K562 (cell line): ENCODE measurements at regions not wholly inside any gene's neighbourhood (a gene's known extent, or its start where the extent isn't known, plus 50 kb on each side); places are given as distances from the start of the nearest gene placed in this dataset.

Source experiments
- ATAC-seq: fragments of 200-7000 bp; cut with Tn5 transposase; 3 replicates; pipeline ENCODE4 v1.9.1; 2020; ENCODE audit warnings: moderate library complexity
- BruUV-seq: library from RNA; stranded (reverse); fragments of 400-500 nt; replicated peaks from 2 replicates; lab custom pipeline; 2021; lab: Mats Ljungman, UMichigan
- CTCF ChIA-PET: fragments of 300-600 bp; formaldehyde crosslinking; extraction: SDS; loops from one replicate; lab custom pipeline; 2021; ENCODE audit warnings: low intra/inter-chr PET ratio; lab: Yijun Ruan, JAX
- POLR2A ChIA-PET: fragments of 300-600, 350-650 bp; sonication (Branson Sonifier 250); formaldehyde crosslinking; extraction: SDS; loops from one replicate; lab custom pipeline; 2021; ENCODE audit warnings: antibody characterized with exemption, inconsistent platforms; lab: Yijun Ruan, JAX
- DNase-seq, 4 experiments: peaks; one replicate each; pipeline versions ENCODE4 v3.0.0 to v3.0.0-alpha.2; 2011 to 2018; ENCODE audit warnings: low spot score in 3 of 4, mixed read lengths in 3 of 4; ENCODE audit errors: extremely low read depth in 1 of 4
- FAIRE-seq: peaks from 2 replicates; lab custom pipeline; 2011; peaks lifted over from hg19 to GRCh38; lab: Jason Lieb, UNC
- H2AFZ ChIP-seq: 2 replicates; pipeline ENCODE4 v1.6.0; 2011; ENCODE audit warnings: low read depth, low read length, control low read depth, inconsistent platforms
- H3K27ac ChIP-seq: fragments of 200-600 bp; 3 replicates; pipeline ENCODE4 v1.8.0; 2011; ENCODE audit warnings: low read depth, mild to moderate bottlenecking, control low read depth, inconsistent platforms, low read length, moderate library complexity, mixed read lengths; ENCODE audit errors: extremely low read depth
- H3K27me3 ChIP-seq, 2 experiments: fragments of 300-600 bp in 1 of 2; 2 replicates in 1 of 2; 3 replicates in 1 of 2; pipeline versions ENCODE4 v1.6.0 to v1.8.0; 2011; ENCODE audit warnings: inconsistent platforms in 2 of 2, low read length in 2 of 2, mild to moderate bottlenecking in 1 of 2, mixed read lengths in 1 of 2, moderate library complexity in 1 of 2; ENCODE audit not compliant: control insufficient read depth in 2 of 2, insufficient read depth in 2 of 2
- H3K36me3 ChIP-seq: fragments of 300-600 bp; 3 replicates; pipeline ENCODE4 v1.8.0; 2011; ENCODE audit warnings: mild to moderate bottlenecking, low read length, inconsistent platforms; ENCODE audit not compliant: control insufficient read depth, insufficient read depth
- H3K4me1 ChIP-seq, 2 experiments: fragments of 200-600 bp in 1 of 2; replicated peaks in 1 of 2; 2 replicates in 1 of 2; 3 replicates in 1 of 2; pipeline versions ENCODE4 v1.5.1 to v1.8.0; 2011; ENCODE audit warnings: inconsistent platforms in 2 of 2, low read length in 2 of 2, mild to moderate bottlenecking in 1 of 2, mixed read lengths in 1 of 2, moderate library complexity in 1 of 2; ENCODE audit not compliant: control insufficient read depth in 2 of 2, insufficient read depth in 2 of 2
- H3K4me2 ChIP-seq: 2 replicates; pipeline ENCODE4 v1.6.1; 2011; ENCODE audit warnings: low read length, control low read depth, inconsistent platforms, mixed read lengths; ENCODE audit not compliant: insufficient read depth
- H3K4me3 ChIP-seq: fragments of 200-600 bp; sonication (generic), shearing (Covaris generic); 2 replicates; pipeline ENCODE4 v1.5.1; 2016; ENCODE audit warnings: control low read depth, inconsistent platforms
- H3K79me2 ChIP-seq: fragments of 200-600 bp; 3 replicates; pipeline ENCODE4 v1.8.0; 2011; ENCODE audit warnings: low read length, inconsistent platforms; ENCODE audit not compliant: control insufficient read depth, insufficient read depth
- H3K9ac ChIP-seq, 2 experiments: 2 replicates each; pipeline versions ENCODE4 v1.6.0 to v1.6.1; 2011; ENCODE audit warnings: low read depth in 2 of 2, low read length in 2 of 2, control low read depth in 1 of 2, inconsistent platforms in 1 of 2, mild to moderate bottlenecking in 1 of 2, mixed read lengths in 1 of 2; ENCODE audit not compliant: insufficient read depth in 1 of 2
- H3K9me1 ChIP-seq: one replicate; pipeline ENCODE4 v1.6.0; 2011; ENCODE audit warnings: inconsistent platforms, mild to moderate bottlenecking, low read length, moderate library complexity; ENCODE audit not compliant: control insufficient read depth, insufficient read depth
- H3K9me3 ChIP-seq: replicated peaks from 2 replicates; pipeline ENCODE4 v1.5.1; 2011; ENCODE audit warnings: low read depth, low read length, inconsistent platforms; ENCODE audit not compliant: control insufficient read depth, insufficient read depth
- H4K20me1 ChIP-seq: replicated peaks from 2 replicates; pipeline ENCODE4 v1.6.1; 2011; ENCODE audit warnings: low read length, inconsistent platforms, mixed read lengths; ENCODE audit not compliant: control insufficient read depth, insufficient read depth
- CBFB ChIP-seq: sonication (generic); formaldehyde crosslinking; IDR thresholded peaks from 2 replicates; pipeline ENCODE4 v1.4.0; 2020; ENCODE audit warnings: mild to moderate bottlenecking, missing genetic modification reagents
- CHD1 ChIP-seq: fragments of 200-600 bp; sonication (generic); IDR thresholded peaks from one replicate; pipeline ENCODE4 v1.6.1; 2012; ENCODE audit warnings: mild to moderate bottlenecking, moderate library complexity, low read length, inconsistent platforms
- ELF2 ChIP-seq: fragments of 250-450 bp; sonication (Bioruptor Pico); IDR thresholded peaks from 2 replicates; pipeline ENCODE4 v1.5.0; 2021; ENCODE audit warnings: mild to moderate bottlenecking
- MAZ ChIP-seq, 2 experiments: fragments of 450-650 bp in 1 of 2; sonication (generic) in 1 of 2; formaldehyde crosslinking; IDR thresholded peaks in 1 of 2; conservative IDR thresholded peaks in 1 of 2; 2 replicates each; pipeline versions ENCODE4 v1.4.0 to v1.5.0; 2020; ENCODE audit warnings: mild to moderate bottlenecking in 1 of 2, missing genetic modification reagents in 1 of 2
- MCM2 ChIP-seq: fragments of 450-650 bp; IDR thresholded peaks from 2 replicates; pipeline ENCODE4 v1.6.1; 2017; ENCODE audit warnings: low read depth, mild to moderate bottlenecking
- MIER1 ChIP-seq: fragments of 450-650 bp; IDR thresholded peaks from 2 replicates; pipeline ENCODE4 v1.6.1; 2016; ENCODE audit warnings: antibody characterized with exemption, mild to moderate bottlenecking, low read depth
- ZBTB8A ChIP-seq: fragments of 450-650 bp; IDR thresholded peaks from 2 replicates; pipeline ENCODE4 v1.6.1; 2018; ENCODE audit warnings: mild to moderate bottlenecking, moderate library complexity; ENCODE audit not compliant: partially characterized antibody
- ZNF212 ChIP-seq: fragments of 450-650 bp; formaldehyde crosslinking; IDR thresholded peaks from 2 replicates; pipeline ENCODE4 v1.4.0; 2020; ENCODE audit warnings: mild to moderate bottlenecking
- ZNF224 ChIP-seq: sonication (generic); formaldehyde crosslinking; IDR thresholded peaks from 2 replicates; pipeline ENCODE4 v1.8.0; 2022; ENCODE audit warnings: mild to moderate bottlenecking, missing genetic modification reagents
- ZNF830 ChIP-seq: fragments of 250-450 bp; sonication (Bioruptor Pico); IDR thresholded peaks from 2 replicates; pipeline ENCODE4 v1.5.0; 2021; ENCODE audit warnings: mild to moderate bottlenecking
- WGBS: fragments of 100-300 bp; shearing (Covaris generic); methylation state at CpG from one replicate; pipeline ENCODE4 v1.1.6; 2016; ENCODE audit warnings: low coverage, mixed read lengths; ENCODE audit not compliant: insufficient coverage; ENCODE audit errors: missing lambda C conversion rate; 5-methylcytosine and 5-hydroxymethylcytosine counted together
- in situ Hi-C: fragments of 300-500 bp; cut with MboI; formaldehyde crosslinking; loops from 4 replicates; pipeline ENCODE4 v1.15.0; 2018; ENCODE audit warnings: inconsistent platforms, mixed read lengths
- intact Hi-C: fragments of 100-400 bp; cut with micrococcal nuclease; formaldehyde crosslinking; loops from 2 replicates; pipeline ENCODE4 v1.14.2; 2022

DNA sequence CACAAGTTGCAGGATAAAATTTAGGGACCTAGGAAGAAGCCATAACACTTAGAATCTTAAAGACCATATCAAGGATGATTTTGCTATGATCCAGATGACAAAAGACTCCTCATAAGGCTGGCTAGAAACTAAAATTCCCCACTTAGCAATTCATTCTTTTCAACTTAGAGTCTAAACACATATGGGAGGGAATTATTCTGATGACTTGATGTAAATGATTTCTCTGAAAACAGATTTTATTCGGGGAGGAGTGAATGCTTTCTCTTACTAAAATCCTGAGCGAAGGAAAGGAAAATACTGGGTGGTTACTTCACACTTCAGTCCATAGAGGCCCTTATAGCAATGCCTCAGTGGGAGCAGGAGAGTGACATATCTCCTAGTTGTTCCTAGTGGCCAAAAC is 138.7 kb upstream of the SORCS1 start (continued):
- TF ChIP-seq ELF2 (CRISPR knock-in tag) (no peak), MAZ (CRISPR knock-in tag; conservative IDR thresholded peaks at IDR 0.05 in 1 of 2, IDR thresholded peaks at IDR 0.05 in 1 of 2) (no peak)
- TF ChIP-seq, all 486 proteins: peak for 0

DNA sequence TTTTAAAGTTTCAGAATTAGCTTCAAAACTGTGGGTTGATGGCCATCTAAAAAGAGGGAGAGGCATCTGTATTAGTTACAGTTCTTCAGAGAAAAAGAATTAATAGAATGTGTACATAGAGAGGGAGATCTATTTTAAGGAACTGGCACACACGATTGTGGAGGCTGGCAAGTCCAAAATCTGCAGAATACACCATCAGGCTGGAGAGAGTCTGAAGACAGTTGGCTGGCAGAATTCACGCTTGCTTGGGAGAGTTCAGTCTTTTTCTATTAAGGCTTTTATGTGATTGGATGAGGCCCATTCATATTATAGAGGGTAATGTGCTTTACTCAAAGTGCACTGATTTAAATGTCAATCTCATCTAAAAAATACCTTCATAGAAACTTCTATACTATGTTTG is 135.1 kb upstream of the SORCS1 start:
- H3K27ac ChIP-seq = no peak overlapping the region
- no peak for ATAC-seq
- no peaks in the 10 kb centered on the region for H3K9me1 ChIP-seq
- no peak overlapping the region for H3K9ac ChIP-seq
- 0% methylated on average over 2 of the region's 2 CpGs for WGBS
- no peak for FAIRE-seq
- TF ChIP-seq ZNF830 (CRISPR knock-in tag) (no peak), MIER1 (no peak), ZNF212 (CRISPR knock-in tag) (no peak), ZBTB8A (no peak), ZNF224 (CRISPR knock-in tag) (no peak), MCM2 (no peak), CBFB (no peak), CHD1 (no peak)
- H3K4me1 ChIP-seq = no peaks in the 10 kb centered on the region
- H2AFZ ChIP-seq = no peak overlapping the region
- DNase-seq = no peak
- no TSS peak for BruUV-seq
- ChIA-PET POLR2A (no interaction called here), CTCF (no interaction called here)
- no peaks in the 10 kb centered on the region for H3K79me2 ChIP-seq
- no peaks in the 10 kb centered on the region for H3K36me3 ChIP-seq
- H3K4me2 ChIP-seq = no peak overlapping the region
- no peaks in the 10 kb centered on the region for H3K9me3 ChIP-seq
- no peaks in the 10 kb centered on the region for H4K20me1 ChIP-seq
- H3K4me3 ChIP-seq = no peak overlapping the region
- H3K27me3 ChIP-seq = no peaks in the 10 kb centered on the region
- in situ Hi-C loops (no loop called here), intact Hi-C loops (no loop called here)
